Vagina (tissue), 2 donors: ENCODE measurements at regions not wholly inside any gene's neighbourhood (a gene's known extent, or its start where the extent isn't known, plus 50 kb on each side); places are given as distances from the start of the nearest gene placed in this dataset.

ENCODE experiments used
- POLR2A ChIP-seq, 2 donors: fragments of 450-650 bp; IDR thresholded peaks; one replicate each; pipeline ENCODE4 v1.6.1; 2017; ENCODE audit warnings: antibody characterized with exemption in 2 of 2, mild to moderate bottlenecking in 2 of 2, moderate library complexity in 2 of 2
- POLR2AphosphoS5 ChIP-seq, 2 donors: sonication (generic); formaldehyde crosslinking; IDR thresholded peaks; one replicate each; pipeline ENCODE4 v1.9.0; 2017; ENCODE audit warnings: antibody characterized with exemption in 2 of 2, mild to moderate bottlenecking in 2 of 2, low read depth in 1 of 2; ENCODE audit not compliant: insufficient read depth in 1 of 2
- TF ChIP-seq, protein P1 (sequence below), 3 experiments: fragments of 450-650 bp in 2 of 3; fragments of 200-600 bp in 1 of 3; sonication (generic) in 1 of 3; IDR thresholded peaks; one replicate each; pipeline ENCODE4 v1.5.1; 2017 to 2019; ENCODE audit warnings: antibody characterized with exemption in 3 of 3, mild to moderate bottlenecking in 2 of 3, moderate library complexity in 2 of 3

DNA sequence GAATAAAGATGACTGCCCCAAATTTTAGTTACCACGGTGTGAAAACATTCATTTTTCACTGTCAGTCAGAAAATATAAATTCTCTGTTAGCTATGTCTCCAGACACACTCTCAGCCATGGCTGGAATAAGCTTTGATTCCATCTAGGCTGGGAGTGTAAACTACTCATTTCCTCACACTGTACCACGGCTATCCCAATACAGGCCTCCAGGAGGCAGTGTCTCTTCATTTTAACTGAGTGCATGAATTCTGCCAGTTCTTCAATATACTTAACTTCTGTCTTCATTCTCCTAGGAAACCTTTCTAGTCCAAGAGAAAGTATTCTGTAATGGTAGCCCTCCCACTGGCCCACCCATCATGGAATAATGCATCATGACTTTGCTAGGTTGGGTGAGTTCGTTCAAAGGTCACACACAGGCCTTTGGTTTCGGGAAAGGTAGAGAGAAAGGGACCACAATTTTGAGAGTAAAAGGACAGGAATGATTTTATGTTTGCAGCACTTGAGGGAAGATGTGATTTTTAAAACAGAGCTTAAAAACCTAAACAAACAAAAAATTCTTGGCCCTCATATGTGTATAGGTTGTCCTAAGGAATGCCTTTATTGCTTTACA, 381.1 kb downstream of the SEC23A start:
- TF ChIP-seq POLR2A (IDR thresholded peaks at IDR 0.05), result no peak
- TF ChIP-seq POLR2AphosphoS5 (IDR thresholded peaks at IDR 0.05; ENCODE audit: insufficient read depth in 1 of 2, low read depth in 1 of 2), result no peak
- TF ChIP-seq, protein P1, sequence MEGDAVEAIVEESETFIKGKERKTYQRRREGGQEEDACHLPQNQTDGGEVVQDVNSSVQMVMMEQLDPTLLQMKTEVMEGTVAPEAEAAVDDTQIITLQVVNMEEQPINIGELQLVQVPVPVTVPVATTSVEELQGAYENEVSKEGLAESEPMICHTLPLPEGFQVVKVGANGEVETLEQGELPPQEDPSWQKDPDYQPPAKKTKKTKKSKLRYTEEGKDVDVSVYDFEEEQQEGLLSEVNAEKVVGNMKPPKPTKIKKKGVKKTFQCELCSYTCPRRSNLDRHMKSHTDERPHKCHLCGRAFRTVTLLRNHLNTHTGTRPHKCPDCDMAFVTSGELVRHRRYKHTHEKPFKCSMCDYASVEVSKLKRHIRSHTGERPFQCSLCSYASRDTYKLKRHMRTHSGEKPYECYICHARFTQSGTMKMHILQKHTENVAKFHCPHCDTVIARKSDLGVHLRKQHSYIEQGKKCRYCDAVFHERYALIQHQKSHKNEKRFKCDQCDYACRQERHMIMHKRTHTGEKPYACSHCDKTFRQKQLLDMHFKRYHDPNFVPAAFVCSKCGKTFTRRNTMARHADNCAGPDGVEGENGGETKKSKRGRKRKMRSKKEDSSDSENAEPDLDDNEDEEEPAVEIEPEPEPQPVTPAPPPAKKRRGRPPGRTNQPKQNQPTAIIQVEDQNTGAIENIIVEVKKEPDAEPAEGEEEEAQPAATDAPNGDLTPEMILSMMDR (IDR thresholded peaks at IDR 0.05), result peak in 2 of 3 experiments; percentile 12 to 58
